ENCODE measurements at regions not wholly inside any gene's neighbourhood (a gene's known extent, or its start where the extent isn't known, plus 50 kb on each side); places are given as distances from the start of the nearest gene placed in this dataset.

DNA sequence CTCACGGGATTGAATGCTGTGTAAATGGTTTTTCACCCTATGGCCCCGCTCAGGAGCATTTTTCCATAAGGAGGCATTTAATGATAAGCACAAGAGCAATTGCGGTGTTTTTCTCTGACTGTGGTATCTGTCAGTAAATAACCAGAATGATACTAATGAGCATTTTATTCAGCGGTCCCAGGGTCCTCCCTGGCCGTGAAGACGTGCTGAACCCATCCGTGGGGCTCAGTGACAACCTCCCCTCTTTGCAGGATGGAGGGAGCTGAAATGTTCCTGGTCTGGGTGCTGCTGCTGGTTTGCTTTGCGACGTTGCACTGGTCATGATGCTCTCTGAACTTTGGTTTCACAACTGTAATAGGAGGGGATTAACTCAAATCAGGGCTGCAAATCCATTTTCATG, 625.6 kb downstream of the AACS start:
- H3K27me3 ChIP-seq (ENCODE audit: control insufficient read depth, insufficient read depth, low read length) = no peaks in the 10 kb centered on the region
- H3K36me3 ChIP-seq (ENCODE audit: control insufficient read depth, insufficient read depth, low read length) = no peaks in the 10 kb centered on the region
- H3K9ac ChIP-seq (ENCODE audit: low read depth, low read length) = no peak overlapping the region
- H3K4me3 ChIP-seq (ENCODE audit: low read depth, low read length) = no peak overlapping the region
- H3K4me1 ChIP-seq (ENCODE audit: control insufficient read depth, insufficient read depth, low read length) = no peaks in the 10 kb centered on the region
- no peaks in the 10 kb centered on the region for H3K9me3 ChIP-seq (ENCODE audit: control insufficient read depth, insufficient read depth, low read length)

GRCh38 chr12:125696054-125696453, 630.8 kb downstream of the AACS start:
- Histone ChIP-seq H3K36me3 (ENCODE audit: control insufficient read depth, insufficient read depth, low read length) (no peaks in the 10 kb centered on the region), H3K27me3 (ENCODE audit: control insufficient read depth, insufficient read depth, low read length) (no peaks in the 10 kb centered on the region), H3K9me3 (ENCODE audit: control insufficient read depth, insufficient read depth, low read length) (no peaks in the 10 kb centered on the region), H3K4me1 (ENCODE audit: control insufficient read depth, insufficient read depth, low read length) (no peaks in the 10 kb centered on the region), H3K4me3 (ENCODE audit: low read depth, low read length) (no peak overlapping the region), H3K9ac (ENCODE audit: low read depth, low read length) (no peak overlapping the region)

DNA sequence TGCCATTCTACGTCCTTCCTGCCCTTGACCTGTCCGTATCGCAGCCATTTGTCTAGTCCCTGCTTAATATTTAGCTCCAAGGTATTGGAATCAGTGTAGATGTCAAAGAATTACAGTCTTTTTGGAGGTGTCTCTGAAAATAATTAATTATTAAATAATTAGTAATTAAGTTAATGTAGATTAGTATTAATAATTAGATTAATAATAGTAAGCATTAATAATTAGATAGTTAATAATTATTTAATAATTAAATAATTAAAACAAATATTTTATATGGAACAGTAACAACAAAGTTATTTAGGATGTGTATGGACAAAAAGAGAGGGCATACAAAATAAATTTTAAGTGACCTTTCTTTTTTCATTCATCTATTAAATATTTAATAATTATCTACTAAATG, 639.6 kb downstream of the AACS start:
- Histone ChIP-seq H3K9ac (ENCODE audit: low read depth, low read length) (no peak overlapping the region), H3K27me3 (ENCODE audit: control insufficient read depth, insufficient read depth, low read length) (no peaks in the 10 kb centered on the region), H3K9me3 (ENCODE audit: control insufficient read depth, insufficient read depth, low read length) (no peaks in the 10 kb centered on the region)

GRCh38 chr12:125720961-125721360, 655.7 kb downstream of the AACS start:
- Histone ChIP-seq H3K36me3 (ENCODE audit: control insufficient read depth, insufficient read depth, low read length) (peaks cover 3% of the 10 kb centered on the region), H3K9ac (ENCODE audit: low read depth, low read length) (no peak overlapping the region), H3K9me3 (ENCODE audit: control insufficient read depth, insufficient read depth, low read length) (peaks cover 7% of the 10 kb centered on the region), H3K4me3 (ENCODE audit: low read depth, low read length) (no peak overlapping the region), H3K27me3 (ENCODE audit: control insufficient read depth, insufficient read depth, low read length) (no peaks in the 10 kb centered on the region), H3K4me1 (ENCODE audit: control insufficient read depth, insufficient read depth, low read length) (no peaks in the 10 kb centered on the region)

More for the DNA sequence above, 639.6 kb downstream of the AACS start:
- no peaks in the 10 kb centered on the region for H3K4me1 ChIP-seq (ENCODE audit: control insufficient read depth, insufficient read depth, low read length)
- H3K36me3 ChIP-seq (ENCODE audit: control insufficient read depth, insufficient read depth, low read length) = no peaks in the 10 kb centered on the region
- H3K4me3 ChIP-seq (ENCODE audit: low read depth, low read length) = no peak overlapping the region

DNA sequence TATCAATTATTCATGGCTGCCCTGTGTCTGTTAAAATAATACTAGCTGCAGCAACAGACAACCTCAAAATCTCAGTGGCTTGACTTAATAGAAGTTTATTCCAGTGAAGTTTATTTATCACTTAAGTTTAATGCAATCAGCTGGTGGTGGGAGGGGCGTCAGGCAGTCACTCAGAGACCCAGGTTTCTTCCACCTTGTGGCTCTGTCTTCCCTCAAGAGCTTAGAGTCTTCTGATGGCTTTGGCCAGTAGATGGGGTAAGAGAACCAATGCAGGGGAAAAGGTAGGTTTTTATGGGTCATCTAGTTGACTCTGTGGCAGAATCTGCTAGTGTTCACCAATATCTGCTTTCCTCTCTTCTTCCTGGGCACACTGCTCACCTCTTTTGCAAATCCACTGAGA, 668.9 kb downstream of the AACS start:
- Histone ChIP-seq H3K9ac (ENCODE audit: low read depth, low read length) (no peak overlapping the region), H3K9me3 (ENCODE audit: control insufficient read depth, insufficient read depth, low read length) (peaks cover 3% of the 10 kb centered on the region)

GRCh38 chr12:125738211-125738610, 673.0 kb downstream of the AACS start:
- Histone ChIP-seq H3K27me3 (ENCODE audit: control insufficient read depth, insufficient read depth, low read length) (no peaks in the 10 kb centered on the region), H3K4me1 (ENCODE audit: control insufficient read depth, insufficient read depth, low read length) (no peaks in the 10 kb centered on the region), H3K36me3 (ENCODE audit: control insufficient read depth, insufficient read depth, low read length) (no peaks in the 10 kb centered on the region), H3K9ac (ENCODE audit: low read depth, low read length) (no peak overlapping the region), H3K4me3 (ENCODE audit: low read depth, low read length) (no peak overlapping the region), H3K9me3 (ENCODE audit: control insufficient read depth, insufficient read depth, low read length) (peaks cover 8% of the 10 kb centered on the region)

More for the DNA sequence above, 668.9 kb downstream of the AACS start:
- Histone ChIP-seq H3K4me1 (ENCODE audit: control insufficient read depth, insufficient read depth, low read length) (no peaks in the 10 kb centered on the region), H3K4me3 (ENCODE audit: low read depth, low read length) (no peak overlapping the region), H3K36me3 (ENCODE audit: control insufficient read depth, insufficient read depth, low read length) (no peaks in the 10 kb centered on the region), H3K27me3 (ENCODE audit: control insufficient read depth, insufficient read depth, low read length) (no peaks in the 10 kb centered on the region)

GRCh38 chr12:125742413-125742812, 677.2 kb downstream of the AACS start:
- no peaks in the 10 kb centered on the region for H3K27me3 ChIP-seq (ENCODE audit: control insufficient read depth, insufficient read depth, low read length)
- H3K9ac ChIP-seq (ENCODE audit: low read depth, low read length) = no peak overlapping the region
- no peaks in the 10 kb centered on the region for H3K4me1 ChIP-seq (ENCODE audit: control insufficient read depth, insufficient read depth, low read length)
- no peaks in the 10 kb centered on the region for H3K36me3 ChIP-seq (ENCODE audit: control insufficient read depth, insufficient read depth, low read length)
- H3K9me3 ChIP-seq (ENCODE audit: control insufficient read depth, insufficient read depth, low read length) = peaks cover 5% of the 10 kb centered on the region
- H3K4me3 ChIP-seq (ENCODE audit: low read depth, low read length) = no peak overlapping the region

DNA sequence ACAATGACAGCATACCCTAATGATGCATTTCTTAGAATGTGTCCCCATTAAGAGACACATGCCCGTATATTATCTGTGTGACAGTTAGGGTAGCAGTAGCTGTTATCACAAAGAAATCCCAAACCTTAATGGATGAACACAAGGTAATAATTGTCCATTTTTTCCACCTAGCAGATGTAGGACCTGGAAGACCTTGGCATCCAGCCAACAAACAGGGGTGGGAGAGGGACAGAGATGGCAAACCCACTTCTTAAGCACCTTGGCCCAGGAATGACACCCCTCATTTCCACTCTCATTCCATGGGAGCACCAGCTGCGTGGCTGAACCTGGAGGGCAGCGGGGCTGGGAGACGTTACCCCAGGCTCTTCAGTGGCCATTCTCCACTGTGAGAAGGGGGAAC, 679.0 kb downstream of the AACS start:
- Histone ChIP-seq H3K4me3 (ENCODE audit: low read depth, low read length) (no peak overlapping the region), H3K27me3 (ENCODE audit: control insufficient read depth, insufficient read depth, low read length) (no peaks in the 10 kb centered on the region), H3K36me3 (ENCODE audit: control insufficient read depth, insufficient read depth, low read length) (no peaks in the 10 kb centered on the region), H3K9ac (ENCODE audit: low read depth, low read length) (no peak overlapping the region), H3K4me1 (ENCODE audit: control insufficient read depth, insufficient read depth, low read length) (no peaks in the 10 kb centered on the region), H3K9me3 (ENCODE audit: control insufficient read depth, insufficient read depth, low read length) (peaks cover 5% of the 10 kb centered on the region)

- Histone ChIP-seq H3K4me1 (ENCODE audit: control insufficient read depth, insufficient read depth, low read length) (no peaks in the 10 kb centered on the region), H3K27me3 (ENCODE audit: control insufficient read depth, insufficient read depth, low read length) (no peaks in the 10 kb centered on the region), H3K9ac (ENCODE audit: low read depth, low read length) (no peak overlapping the region), H3K4me3 (ENCODE audit: low read depth, low read length) (no peak overlapping the region), H3K36me3 (ENCODE audit: control insufficient read depth, insufficient read depth, low read length) (no peaks in the 10 kb centered on the region), H3K9me3 (ENCODE audit: control insufficient read depth, insufficient read depth, low read length) (no peaks in the 10 kb centered on the region)
Measured at GRCh38 chr12:125755512-125755911, 690.3 kb downstream of the AACS start.

GRCh38 chr12:125766091-125766490, 700.9 kb downstream of the AACS start:
- no peaks in the 10 kb centered on the region for H3K4me1 ChIP-seq (ENCODE audit: control insufficient read depth, insufficient read depth, low read length)
- no peaks in the 10 kb centered on the region for H3K9me3 ChIP-seq (ENCODE audit: control insufficient read depth, insufficient read depth, low read length)
- no peak overlapping the region for H3K4me3 ChIP-seq (ENCODE audit: low read depth, low read length)
- no peak overlapping the region for H3K9ac ChIP-seq (ENCODE audit: low read depth, low read length)
- no peaks in the 10 kb centered on the region for H3K36me3 ChIP-seq (ENCODE audit: control insufficient read depth, insufficient read depth, low read length)
- H3K27me3 ChIP-seq (ENCODE audit: control insufficient read depth, insufficient read depth, low read length) = no peaks in the 10 kb centered on the region

DNA sequence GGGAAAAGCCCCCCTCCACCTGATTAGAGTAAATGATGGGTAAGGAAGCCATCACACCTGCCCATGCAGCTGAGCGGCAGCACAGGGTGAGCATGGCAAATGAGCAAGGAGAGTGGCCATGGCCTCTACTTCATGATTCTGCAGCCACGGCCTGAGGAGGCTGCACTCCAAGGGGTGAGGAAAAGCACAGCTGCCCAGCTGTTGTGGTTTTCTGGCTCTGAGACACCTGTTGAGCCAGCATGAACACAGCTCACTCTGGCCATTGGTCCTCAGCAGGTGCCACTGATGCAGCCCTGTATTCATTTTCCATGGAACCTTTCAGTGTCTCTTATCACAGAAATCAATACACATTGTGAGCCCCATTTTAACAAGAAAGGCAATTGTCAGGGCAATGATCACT, 707.2 kb downstream of the AACS start:
- Histone ChIP-seq H3K4me1 (ENCODE audit: control insufficient read depth, insufficient read depth, low read length) (no peaks in the 10 kb centered on the region), H3K9ac (ENCODE audit: low read depth, low read length) (no peak overlapping the region), H3K36me3 (ENCODE audit: control insufficient read depth, insufficient read depth, low read length) (no peaks in the 10 kb centered on the region), H3K27me3 (ENCODE audit: control insufficient read depth, insufficient read depth, low read length) (peaks cover 9% of the 10 kb centered on the region), H3K4me3 (ENCODE audit: low read depth, low read length) (no peak overlapping the region), H3K9me3 (ENCODE audit: control insufficient read depth, insufficient read depth, low read length) (peaks cover 5% of the 10 kb centered on the region)

DNA sequence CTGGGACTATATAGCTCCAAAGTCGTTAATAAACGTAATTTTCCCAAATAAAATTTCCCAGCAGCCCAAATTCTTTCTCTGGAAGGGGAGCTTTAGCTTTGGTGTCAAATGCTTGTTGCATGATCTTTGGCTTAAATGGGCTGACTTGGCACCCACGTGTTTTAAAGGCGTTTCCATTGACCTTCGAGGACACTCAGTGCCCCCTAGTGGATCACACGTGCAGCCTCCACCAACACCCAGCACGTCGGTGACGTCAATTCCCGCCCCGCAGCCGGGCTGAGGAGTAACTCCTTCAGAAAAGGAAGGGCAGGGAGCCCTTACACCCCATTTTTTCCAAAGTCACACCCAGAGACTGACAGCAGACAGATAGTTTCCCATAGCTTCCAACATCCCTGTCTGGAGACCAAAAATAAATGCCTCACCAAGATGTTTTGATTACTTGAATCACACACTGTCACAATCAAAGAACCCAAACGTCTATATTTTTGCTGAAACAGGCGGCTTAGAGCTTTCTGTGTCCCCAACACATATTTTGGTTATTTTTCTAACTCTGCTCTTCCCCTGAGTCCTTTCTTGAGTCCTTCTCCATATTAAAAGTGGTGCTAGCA, 707.9 kb downstream of the AACS start:
- Histone ChIP-seq H3K9ac (ENCODE audit: low read depth, low read length) (no peak overlapping the region), H3K4me1 (ENCODE audit: control insufficient read depth, insufficient read depth, low read length) (no peaks in the 10 kb centered on the region), H3K27me3 (ENCODE audit: control insufficient read depth, insufficient read depth, low read length) (peaks cover 9% of the 10 kb centered on the region), H3K4me3 (ENCODE audit: low read depth, low read length) (no peak overlapping the region), H3K9me3 (ENCODE audit: control insufficient read depth, insufficient read depth, low read length) (peaks cover 5% of the 10 kb centered on the region), H3K36me3 (ENCODE audit: control insufficient read depth, insufficient read depth, low read length) (no peaks in the 10 kb centered on the region)
